GM23338 (cell line): ENCODE measurements at regions not wholly inside any gene's neighbourhood (a gene's known extent, or its start where the extent isn't known, plus 50 kb on each side); places are given as distances from the start of the nearest gene placed in this dataset.
"Not testable (repeated sequence)": the region's sequence is repeated elsewhere in the genome, so short reads cannot be mapped to it uniquely, and the experiment has no call there.

Source experiments
- CREB1 ChIP-seq: fragments of 250-450 bp; sonication (Bioruptor Pico); IDR thresholded peaks from 2 replicates; pipeline ENCODE4 v1.5.0; 2020; ENCODE audit warnings: low read depth, mild to moderate bottlenecking, moderate library complexity
- CTCF ChIP-seq, 2 experiments: fragments of 200-600 bp in 1 of 2; sonication (generic) in 1 of 2; conservative IDR thresholded peaks; 2 replicates each; pipeline versions ENCODE4 v1.5.1 to v1.6.1; 2016 to 2017; ENCODE audit warnings: antibody characterized with exemption in 2 of 2, low read depth in 2 of 2, mild to moderate bottlenecking in 2 of 2, moderate library complexity in 1 of 2
- ETS1 ChIP-seq: IDR thresholded peaks from 2 replicates; pipeline ENCODE4 v1.6.1; 2016; ENCODE audit warnings: antibody characterized with exemption
- EZH2 ChIP-seq: fragments of 200-600 bp; sonication (generic); IDR thresholded peaks from one replicate; pipeline ENCODE4 v1.8.0; 2017; ENCODE audit warnings: antibody characterized with exemption, mild to moderate bottlenecking, low read depth; ENCODE audit not compliant: unreplicated experiment
- EZH2phosphoT487 ChIP-seq: fragments of 200-600 bp; sonication (generic); IDR thresholded peaks from one replicate; pipeline ENCODE4 v1.8.1; 2018; ENCODE audit warnings: antibody characterized with exemption; ENCODE audit not compliant: unreplicated experiment
- JUNB ChIP-seq: IDR thresholded peaks from one replicate; pipeline ENCODE4 v1.6.1; 2016; ENCODE audit warnings: antibody characterized with exemption; ENCODE audit not compliant: unreplicated experiment
- NANOG ChIP-seq: IDR thresholded peaks from 2 replicates; pipeline ENCODE4 v1.6.1; 2016; ENCODE audit warnings: antibody characterized with exemption, borderline replicate concordance
- POLR2AphosphoS5 ChIP-seq: IDR thresholded peaks from 2 replicates; pipeline ENCODE4 v1.6.1; 2016; ENCODE audit warnings: antibody characterized with exemption, low read depth
- REST ChIP-seq: IDR thresholded peaks from one replicate; pipeline ENCODE4 v1.6.1; 2018; ENCODE audit warnings: antibody characterized with exemption; ENCODE audit not compliant: unreplicated experiment
- STAT1 ChIP-seq: IDR thresholded peaks from one replicate; pipeline ENCODE4 v1.6.1; 2016; ENCODE audit warnings: antibody characterized with exemption; ENCODE audit not compliant: unreplicated experiment
- ZNF114 ChIP-seq: fragments of 250-450 bp; sonication (Bioruptor Pico); IDR thresholded peaks from 2 replicates; pipeline ENCODE4 v1.5.0; 2020; ENCODE audit warnings: mild to moderate bottlenecking, moderate library complexity
- ZNF331 ChIP-seq: fragments of 250-450 bp; sonication (Bioruptor Pico); IDR thresholded peaks from 2 replicates; pipeline ENCODE4 v1.5.0; 2020; ENCODE audit warnings: low read depth, mild to moderate bottlenecking, moderate library complexity
- ZNF462 ChIP-seq: fragments of 250-450 bp; sonication (Bioruptor Pico); IDR thresholded peaks from 2 replicates; pipeline ENCODE4 v1.5.0; 2020; ENCODE audit warnings: mild to moderate bottlenecking, moderate library complexity

GRCh38 chr7:50844861-50845260, 62.2 kb upstream of the GRB10 start:
- not testable (repeated sequence) for TF ChIP-seq JUNB; CTCF (conservative IDR thresholded peaks at IDR 0.05; ENCODE audit: low read depth in 2 of 2); POLR2AphosphoS5; EZH2; CREB1 (CRISPR knock-in tag); EZH2phosphoT487; REST; ZNF114; ZNF331 (CRISPR knock-in tag); ETS1; ZNF462 (CRISPR knock-in tag); STAT1; NANOG
